GM15510 (cell line): ENCODE measurements at regions not wholly inside any gene's neighbourhood (a gene's known extent, or its start where the extent isn't known, plus 50 kb on each side); places are given as distances from the start of the nearest gene placed in this dataset.

Source experiments
- POLR2A ChIP-seq: IDR thresholded peaks from 3 replicates; pipeline ENCODE4 v1.6.1; 2011; ENCODE audit warnings: borderline replicate concordance; ENCODE audit not compliant: insufficient read length; ENCODE audit errors: extremely low read depth

- no peak for TF ChIP-seq POLR2A
Measured at GRCh38 chr22:49502126-49502826, 325.4 kb downstream of the BRD1 start.

GRCh38 chr22:49500942-49501395 is 326.7 kb downstream of the BRD1 start:
- no peak for TF ChIP-seq POLR2A

- no peak for TF ChIP-seq POLR2A
Measured at GRCh38 chr22:49500076-49500460, 327.6 kb downstream of the BRD1 start.

GRCh38 chr22:49499433-49500075 is 328.1 kb downstream of the BRD1 start:
- no peak for TF ChIP-seq POLR2A

GRCh38 chr22:49497266-49497665 is 330.4 kb downstream of the BRD1 start:
- TF ChIP-seq POLR2A, result no peak

- TF ChIP-seq POLR2A, result no peak
Measured at GRCh38 chr22:49494555-49494954, 333.1 kb downstream of the BRD1 start.

- TF ChIP-seq POLR2A, result no peak
Measured at GRCh38 chr22:49492741-49493251, 334.9 kb downstream of the BRD1 start.

GRCh38 chr22:49492308-49492707 is 335.4 kb downstream of the BRD1 start:
- no peak for TF ChIP-seq POLR2A

- TF ChIP-seq POLR2A, result no peak
Measured at GRCh38 chr22:49491726-49492125, 335.9 kb downstream of the BRD1 start.

GRCh38 chr22:49491221-49491635 is 336.4 kb downstream of the BRD1 start:
- TF ChIP-seq POLR2A, result no peak

GRCh38 chr22:49490692-49491091 is 337.0 kb downstream of the BRD1 start:
- no peak for TF ChIP-seq POLR2A

- no peak for TF ChIP-seq POLR2A
Measured at GRCh38 chr22:49489821-49490220, 337.9 kb downstream of the BRD1 start.

- TF ChIP-seq POLR2A, result no peak
Measured at GRCh38 chr22:49488943-49489342, 338.7 kb downstream of the BRD1 start.

- TF ChIP-seq POLR2A, result no peak
Measured at GRCh38 chr22:49487950-49488349, 339.7 kb downstream of the BRD1 start.

- TF ChIP-seq POLR2A, result no peak
Measured at GRCh38 chr22:49486225-49486624, 341.4 kb downstream of the BRD1 start.

GRCh38 chr22:49483946-49484345 is 343.7 kb downstream of the BRD1 start:
- TF ChIP-seq POLR2A, result no peak

- TF ChIP-seq POLR2A, result no peak
Measured at GRCh38 chr22:49483281-49483870, 344.3 kb downstream of the BRD1 start.

GRCh38 chr22:49482811-49483210 is 344.9 kb downstream of the BRD1 start:
- no peak for TF ChIP-seq POLR2A
